Amniotic epithelial cell (primary cell): ENCODE measurements at regions not wholly inside any gene's neighbourhood (a gene's known extent, or its start where the extent isn't known, plus 50 kb on each side); places are given as distances from the start of the nearest gene placed in this dataset.

ENCODE experiments used
- DNase-seq: peaks from one replicate; pipeline ENCODE4 v3.0.0-alpha.2; 2010; ENCODE audit warnings: low read depth

DNA sequence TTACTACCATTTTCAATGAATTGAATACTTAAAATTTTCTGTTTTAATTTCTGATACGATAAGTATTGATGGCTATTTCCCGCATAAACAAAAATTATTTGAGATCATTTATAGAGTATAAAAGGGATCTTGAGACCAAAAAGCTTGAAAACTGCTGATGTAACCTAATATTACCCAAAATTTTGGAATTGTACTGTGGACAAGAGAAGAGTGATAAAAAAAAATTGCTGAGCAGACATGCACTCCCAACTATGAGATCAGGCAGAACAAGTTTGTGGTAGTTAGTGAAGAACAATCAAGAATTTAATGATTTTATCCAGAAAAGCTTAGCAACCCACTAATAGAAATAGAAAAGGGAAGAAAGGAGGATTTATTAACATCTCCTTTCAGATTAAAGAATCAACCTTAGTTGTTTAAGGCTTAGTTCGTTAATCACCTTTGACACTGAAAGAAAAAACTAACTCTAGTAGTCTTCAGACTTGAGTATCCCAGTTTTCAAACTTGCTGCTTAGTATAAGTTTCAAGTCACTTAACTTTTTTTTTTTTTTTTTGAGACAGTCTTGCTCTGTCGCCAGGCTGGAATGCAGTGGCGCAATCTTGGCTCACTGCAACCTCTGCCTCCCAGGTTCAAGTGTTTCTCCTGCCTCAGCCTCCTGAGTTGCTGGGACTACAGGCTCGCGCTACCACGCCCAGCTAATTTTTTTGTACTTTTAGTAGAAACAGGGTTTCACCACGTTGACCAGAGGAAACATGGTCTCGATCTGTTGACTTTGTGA is 50.6 kb upstream of the ZC3HAV1 start:
- peak; percentile 3 for DNase-seq

DNA sequence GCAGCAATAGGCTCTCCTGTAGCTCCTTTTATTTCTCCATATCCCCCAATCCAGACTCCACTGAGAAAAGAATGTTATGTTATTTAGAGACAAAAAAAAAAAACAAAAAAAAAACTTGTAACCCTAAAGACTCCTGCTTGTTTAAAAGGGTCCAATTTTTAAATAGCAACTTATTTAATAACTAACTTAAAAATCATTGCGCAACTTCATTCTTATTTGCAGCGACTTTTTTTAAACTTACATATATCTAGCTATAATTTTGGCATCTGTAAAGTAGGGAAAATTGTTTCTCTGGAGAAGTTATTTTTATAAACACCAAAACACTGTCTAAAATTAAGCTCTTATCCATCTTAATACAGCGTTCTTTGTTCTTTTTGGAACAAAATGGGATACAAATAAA is 59.0 kb upstream of the ZC3HAV1 start:
- DNase-seq = no peak

DNA sequence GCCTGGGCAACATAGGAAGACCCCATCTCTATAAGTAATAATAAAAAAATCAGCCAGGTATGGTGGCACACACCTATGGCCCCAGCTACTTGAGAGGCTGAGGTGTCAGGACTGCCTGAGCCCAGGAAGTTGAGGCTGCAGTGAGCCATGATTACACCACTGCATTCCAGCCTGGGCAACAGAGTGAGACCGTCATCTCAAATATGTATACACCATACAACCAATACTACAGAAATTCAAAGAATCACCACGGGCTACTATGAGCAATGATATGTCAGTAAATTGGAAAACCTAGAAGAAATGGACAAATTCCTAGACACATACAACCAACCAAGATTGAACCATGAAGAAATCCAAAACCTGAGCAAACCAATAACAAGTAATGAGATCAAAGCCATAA is 60.3 kb upstream of the ZC3HAV1 start:
- DNase-seq = no peak

DNA sequence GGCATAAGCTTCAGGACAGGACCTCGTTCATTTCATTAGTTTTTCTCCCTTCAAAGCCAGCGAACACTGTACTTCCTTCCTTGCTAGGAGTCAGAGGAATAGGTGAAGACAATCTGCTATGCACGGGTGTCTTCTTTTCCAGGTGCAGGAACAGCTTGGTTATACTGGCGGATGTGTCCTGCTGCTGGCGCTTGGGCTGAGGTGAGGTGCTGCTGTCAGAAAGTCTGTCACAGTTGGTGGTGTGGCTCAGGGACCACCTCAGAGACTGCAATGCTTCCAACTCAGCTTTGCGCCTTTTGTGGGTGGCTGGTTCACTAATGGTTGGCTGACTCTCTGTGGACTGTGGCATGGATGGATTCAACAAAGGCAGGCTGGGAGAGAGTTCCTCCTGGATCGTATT is 58.3 kb upstream of the UBN2 start:
- DNase-seq = no peak

DNA sequence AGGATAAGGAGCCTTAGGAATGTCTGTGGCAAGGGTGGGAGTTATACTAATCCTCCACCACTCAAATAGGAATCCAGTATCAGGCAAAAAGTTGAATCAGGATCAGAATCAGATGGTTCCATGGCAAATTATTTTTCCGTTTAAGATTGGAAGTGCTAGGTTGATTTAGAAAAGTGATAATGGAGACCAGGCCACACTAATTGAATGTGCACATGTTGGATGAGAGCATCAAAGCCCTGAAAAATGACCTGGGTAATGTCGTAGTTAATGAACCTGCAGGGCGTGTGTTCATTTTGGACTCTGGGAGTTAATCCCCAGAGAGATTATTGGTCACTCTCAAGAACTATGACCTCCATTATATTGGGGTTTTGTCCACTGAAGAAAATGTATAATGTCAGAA is 53.3 kb upstream of the UBN2 start:
- DNase-seq = no peak

DNA sequence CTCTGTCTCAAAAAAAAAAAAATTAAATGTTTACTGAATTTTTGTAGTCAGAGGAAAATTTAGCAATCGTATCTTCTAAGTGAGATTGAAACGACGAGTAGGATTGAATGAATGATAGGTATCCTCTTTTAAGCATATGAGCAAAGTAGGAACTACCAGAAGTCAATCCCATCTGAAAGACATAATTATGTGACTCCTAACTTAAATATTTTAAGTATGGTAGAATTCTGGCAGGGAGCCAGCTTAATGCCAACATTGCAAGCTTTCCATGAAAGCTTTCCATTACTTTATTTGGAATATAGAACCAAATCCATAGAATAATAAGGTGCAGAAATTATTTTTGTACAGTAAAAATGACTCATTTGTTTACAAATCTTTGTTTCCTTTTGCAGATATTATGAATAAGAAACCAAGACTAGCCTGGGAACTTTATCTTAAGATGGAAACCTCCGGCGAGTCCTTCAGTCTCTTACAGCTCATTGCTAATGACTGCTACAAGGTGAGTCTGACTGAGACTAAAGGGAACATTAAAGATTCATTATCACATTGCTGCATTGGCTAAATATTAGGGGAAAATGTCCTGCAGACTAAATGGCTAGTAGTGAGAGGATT is 50.2 kb upstream of the UBN2 start:
- peak; percentile 25 for DNase-seq
